WTC11 (cell line): ENCODE measurements at regions not wholly inside any gene's neighbourhood (a gene's known extent, or its start where the extent isn't known, plus 50 kb on each side); places are given as distances from the start of the nearest gene placed in this dataset.

Experiments used
- ATAC-seq: fragments of 200-7000 bp; cut with Tn5 transposase; 2 replicates; pipeline ENCODE4 v1.10.0; 2021; ENCODE audit warnings: mild to moderate bottlenecking, moderate library complexity
- CTCF ChIA-PET: fragments of 300-600 bp; sonication (Branson Sonifier 250); formaldehyde crosslinking; loops from one replicate; lab custom pipeline; 2021; ENCODE audit warnings: antibody characterized with exemption; lab: Charles Lee
- POLR2A ChIA-PET: fragments of 350-600 bp; sonication (Branson Sonifier 250); formaldehyde crosslinking; loops from one replicate; lab custom pipeline; 2021; ENCODE audit warnings: antibody characterized with exemption; lab: Charles Lee
- DNase-seq: peaks from one replicate; pipeline ENCODE4 v3.0.0; 2021; ENCODE audit warnings: low spot score
- H3K27ac Mint-ChIP-seq: 2 replicates; pipeline ENCODE4 v1.8.0; 2021; ENCODE audit warnings: mixed read lengths
- H3K27me3 Mint-ChIP-seq: 2 replicates; pipeline ENCODE4 v1.8.0; 2021; ENCODE audit warnings: low read depth, mild to moderate bottlenecking, moderate library complexity, mixed read lengths
- H3K36me3 Mint-ChIP-seq: 2 replicates; pipeline ENCODE4 v1.8.0; 2021; ENCODE audit warnings: mixed read lengths
- H3K4me1 Mint-ChIP-seq: 2 replicates; pipeline ENCODE4 v1.8.0; 2022; ENCODE audit warnings: mixed read lengths
- H3K4me3 Mint-ChIP-seq: 2 replicates; pipeline ENCODE4 v1.8.0; 2021; ENCODE audit warnings: mild to moderate bottlenecking, moderate library complexity, mixed read lengths
- H3K9me3 Mint-ChIP-seq: 2 replicates; pipeline ENCODE4 v1.8.0; 2021; ENCODE audit warnings: mixed read lengths
- ELF4 ChIP-seq: sonication (generic); formaldehyde crosslinking; IDR thresholded peaks from 2 replicates; pipeline ENCODE4 v1.8.1; 2022; ENCODE audit warnings: low read depth, mild to moderate bottlenecking, moderate library complexity, missing genetic modification reagents
- ESRRA ChIP-seq: sonication (generic); formaldehyde crosslinking; IDR thresholded peaks from 2 replicates; pipeline ENCODE4 v1.8.1; 2022; ENCODE audit warnings: mild to moderate bottlenecking, missing genetic modification reagents, borderline replicate concordance
- FOXP4 ChIP-seq: sonication (generic); formaldehyde crosslinking; IDR thresholded peaks from 2 replicates; pipeline ENCODE4 v1.8.0; 2022; ENCODE audit warnings: mild to moderate bottlenecking, missing genetic modification reagents
- GABPB1 ChIP-seq: sonication (generic); formaldehyde crosslinking; IDR thresholded peaks from 2 replicates; pipeline ENCODE4 v1.8.1; 2023; ENCODE audit warnings: mild to moderate bottlenecking, missing genetic modification reagents
- GTF2I ChIP-seq: fragments of 250-450 bp; sonication (Bioruptor Pico); conservative IDR thresholded peaks from 2 replicates; pipeline ENCODE4 v1.4.0; 2021; ENCODE audit warnings: mild to moderate bottlenecking
- HMGA2 ChIP-seq: fragments of 250-450 bp; sonication (Bioruptor Pico); IDR thresholded peaks from 2 replicates; pipeline ENCODE4 v1.4.0; 2021; ENCODE audit warnings: mild to moderate bottlenecking, moderate library complexity
- MLX ChIP-seq: sonication (generic); formaldehyde crosslinking; IDR thresholded peaks from 2 replicates; pipeline ENCODE4 v1.8.1; 2023; ENCODE audit warnings: mild to moderate bottlenecking, missing genetic modification reagents, moderate library complexity
- MYBL2 ChIP-seq: sonication (generic); formaldehyde crosslinking; IDR thresholded peaks from 2 replicates; pipeline ENCODE4 v1.8.1; 2023; ENCODE audit warnings: mild to moderate bottlenecking, moderate library complexity, missing genetic modification reagents
- NR3C1 ChIP-seq: sonication (generic); formaldehyde crosslinking; conservative IDR thresholded peaks from 2 replicates; pipeline ENCODE4 v1.8.1; 2023; ENCODE audit warnings: low read depth, mild to moderate bottlenecking, missing genetic modification reagents
- OVOL2 ChIP-seq: fragments of 250-450 bp; sonication (Bioruptor Pico); IDR thresholded peaks from 2 replicates; pipeline ENCODE4 v1.9.0; 2021; ENCODE audit warnings: mild to moderate bottlenecking, borderline replicate concordance
- PRRX2 ChIP-seq: fragments of 250-450 bp; sonication (Bioruptor Pico); IDR thresholded peaks from 2 replicates; pipeline ENCODE4 v1.8.0; 2021; ENCODE audit warnings: mild to moderate bottlenecking
- RORB ChIP-seq: fragments of 250-450 bp; sonication (Bioruptor Pico); IDR thresholded peaks from 2 replicates; pipeline ENCODE4 v1.9.0; 2021; ENCODE audit warnings: mild to moderate bottlenecking
- SMAD3 ChIP-seq: sonication (generic); formaldehyde crosslinking; IDR thresholded peaks from 2 replicates; pipeline ENCODE4 v1.8.0; 2022; ENCODE audit warnings: missing genetic modification reagents, mild to moderate bottlenecking, borderline replicate concordance
- SOX15 ChIP-seq: fragments of 250-450 bp; sonication (Bioruptor Pico); IDR thresholded peaks from 2 replicates; pipeline ENCODE4 v1.9.0; 2021; ENCODE audit warnings: mild to moderate bottlenecking
- TEAD4 ChIP-seq: sonication (generic); formaldehyde crosslinking; IDR thresholded peaks from 2 replicates; pipeline ENCODE4 v1.8.0; 2022; ENCODE audit warnings: mild to moderate bottlenecking, missing genetic modification reagents
- ZBTB21 ChIP-seq: sonication (generic); formaldehyde crosslinking; IDR thresholded peaks from 2 replicates; pipeline ENCODE4 v1.8.1; 2023; ENCODE audit warnings: mild to moderate bottlenecking, missing genetic modification reagents, borderline replicate concordance
- ZNF219 ChIP-seq: sonication (generic); formaldehyde crosslinking; IDR thresholded peaks from 2 replicates; pipeline ENCODE4 v1.8.0; 2023; ENCODE audit warnings: missing genetic modification reagents, mild to moderate bottlenecking, borderline replicate concordance
- ZNF232 ChIP-seq: sonication (generic); formaldehyde crosslinking; IDR thresholded peaks from 2 replicates; pipeline ENCODE4 v1.8.0; 2022; ENCODE audit warnings: mild to moderate bottlenecking, missing genetic modification reagents
- ZNF317 ChIP-seq: sonication (generic); formaldehyde crosslinking; IDR thresholded peaks from 2 replicates; pipeline ENCODE4 v1.8.1; 2023; ENCODE audit warnings: low read depth, mild to moderate bottlenecking, moderate library complexity, missing genetic modification reagents, borderline replicate concordance
- ZNF416 ChIP-seq: fragments of 250-450 bp; sonication (Bioruptor Pico); IDR thresholded peaks from 2 replicates; pipeline ENCODE4 v1.9.0; 2021; ENCODE audit warnings: mild to moderate bottlenecking, inconsistent platforms
- ZNF423 ChIP-seq: fragments of 250-450 bp; sonication (Bioruptor Pico); IDR thresholded peaks from 2 replicates; pipeline ENCODE4 v2.1.2; 2022; ENCODE audit warnings: mild to moderate bottlenecking, moderate library complexity
- TF ChIP-seq, protein P1 (sequence below): sonication (generic); formaldehyde crosslinking; IDR thresholded peaks from 2 replicates; pipeline ENCODE4 v1.8.1; 2023; ENCODE audit warnings: mild to moderate bottlenecking, missing genetic modification reagents, moderate library complexity
- TF ChIP-seq, protein P2 (sequence below): fragments of 250-450 bp; sonication (Bioruptor Pico); IDR thresholded peaks from 2 replicates; pipeline ENCODE4 v1.9.0; 2021; ENCODE audit warnings: mild to moderate bottlenecking, borderline replicate concordance

GRCh38 chr16:54212893-54213292 is 73.7 kb downstream of the IRX3 start:
- no peak for ATAC-seq
- ChIA-PET POLR2A (no interaction called here), CTCF (no interaction called here)
- TF ChIP-seq PRRX2 (no peak), ELF4 (CRISPR knock-in tag) (no peak), TEAD4 (no peak), NR3C1 (CRISPR knock-in tag) (no peak), MYBL2 (CRISPR knock-in tag) (no peak)
- TF ChIP-seq, protein P1, sequence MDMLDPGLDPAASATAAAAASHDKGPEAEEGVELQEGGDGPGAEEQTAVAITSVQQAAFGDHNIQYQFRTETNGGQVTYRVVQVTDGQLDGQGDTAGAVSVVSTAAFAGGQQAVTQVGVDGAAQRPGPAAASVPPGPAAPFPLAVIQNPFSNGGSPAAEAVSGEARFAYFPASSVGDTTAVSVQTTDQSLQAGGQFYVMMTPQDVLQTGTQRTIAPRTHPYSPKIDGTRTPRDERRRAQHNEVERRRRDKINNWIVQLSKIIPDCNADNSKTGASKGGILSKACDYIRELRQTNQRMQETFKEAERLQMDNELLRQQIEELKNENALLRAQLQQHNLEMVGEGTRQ (CRISPR knock-in tag) = no peak
- TF ChIP-seq, protein P2, sequence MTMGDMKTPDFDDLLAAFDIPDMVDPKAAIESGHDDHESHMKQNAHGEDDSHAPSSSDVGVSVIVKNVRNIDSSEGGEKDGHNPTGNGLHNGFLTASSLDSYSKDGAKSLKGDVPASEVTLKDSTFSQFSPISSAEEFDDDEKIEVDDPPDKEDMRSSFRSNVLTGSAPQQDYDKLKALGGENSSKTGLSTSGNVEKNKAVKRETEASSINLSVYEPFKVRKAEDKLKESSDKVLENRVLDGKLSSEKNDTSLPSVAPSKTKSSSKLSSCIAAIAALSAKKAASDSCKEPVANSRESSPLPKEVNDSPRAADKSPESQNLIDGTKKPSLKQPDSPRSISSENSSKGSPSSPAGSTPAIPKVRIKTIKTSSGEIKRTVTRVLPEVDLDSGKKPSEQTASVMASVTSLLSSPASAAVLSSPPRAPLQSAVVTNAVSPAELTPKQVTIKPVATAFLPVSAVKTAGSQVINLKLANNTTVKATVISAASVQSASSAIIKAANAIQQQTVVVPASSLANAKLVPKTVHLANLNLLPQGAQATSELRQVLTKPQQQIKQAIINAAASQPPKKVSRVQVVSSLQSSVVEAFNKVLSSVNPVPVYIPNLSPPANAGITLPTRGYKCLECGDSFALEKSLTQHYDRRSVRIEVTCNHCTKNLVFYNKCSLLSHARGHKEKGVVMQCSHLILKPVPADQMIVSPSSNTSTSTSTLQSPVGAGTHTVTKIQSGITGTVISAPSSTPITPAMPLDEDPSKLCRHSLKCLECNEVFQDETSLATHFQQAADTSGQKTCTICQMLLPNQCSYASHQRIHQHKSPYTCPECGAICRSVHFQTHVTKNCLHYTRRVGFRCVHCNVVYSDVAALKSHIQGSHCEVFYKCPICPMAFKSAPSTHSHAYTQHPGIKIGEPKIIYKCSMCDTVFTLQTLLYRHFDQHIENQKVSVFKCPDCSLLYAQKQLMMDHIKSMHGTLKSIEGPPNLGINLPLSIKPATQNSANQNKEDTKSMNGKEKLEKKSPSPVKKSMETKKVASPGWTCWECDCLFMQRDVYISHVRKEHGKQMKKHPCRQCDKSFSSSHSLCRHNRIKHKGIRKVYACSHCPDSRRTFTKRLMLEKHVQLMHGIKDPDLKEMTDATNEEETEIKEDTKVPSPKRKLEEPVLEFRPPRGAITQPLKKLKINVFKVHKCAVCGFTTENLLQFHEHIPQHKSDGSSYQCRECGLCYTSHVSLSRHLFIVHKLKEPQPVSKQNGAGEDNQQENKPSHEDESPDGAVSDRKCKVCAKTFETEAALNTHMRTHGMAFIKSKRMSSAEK (CRISPR knock-in tag) = no peak
- no peak for DNase-seq
- no peaks in the 10 kb centered on the region for H3K9me3 Mint-ChIP-seq
- no peak overlapping the region for H3K27ac Mint-ChIP-seq
- no peaks in the 10 kb centered on the region for H3K27me3 Mint-ChIP-seq
- no peaks in the 10 kb centered on the region for H3K36me3 Mint-ChIP-seq
- peaks cover 7% of the 10 kb centered on the region; the same call in 1 of the 2 replicates for H3K4me1 Mint-ChIP-seq
- H3K4me3 Mint-ChIP-seq = no peak overlapping the region

GRCh38 chr16:54211203-54211602 is 75.4 kb downstream of the IRX3 start:
- Mint-ChIP-seq H3K4me3 (no peak overlapping the region), H3K4me1 (peaks cover 7% of the 10 kb centered on the region; the same call in 1 of the 2 replicates)
- CTCF ChIA-PET = no interaction called here
- no peak for TF ChIP-seq ZNF317 (CRISPR knock-in tag)
- TF ChIP-seq, all 79 proteins: peak for 0
- Mint-ChIP-seq H3K9me3 (no peaks in the 10 kb centered on the region), H3K36me3 (no peaks in the 10 kb centered on the region), H3K27me3 (no peaks in the 10 kb centered on the region), H3K27ac (no peak overlapping the region)
- DNase-seq (no peak), ATAC-seq (no peak)
- POLR2A ChIA-PET = no interaction called here

GRCh38 chr16:54210452-54211125 is 76.0 kb downstream of the IRX3 start:
- Mint-ChIP-seq H3K27ac (no peak overlapping the region), H3K9me3 (no peaks in the 10 kb centered on the region), H3K27me3 (no peaks in the 10 kb centered on the region), H3K4me1 (peaks cover 7% of the 10 kb centered on the region; the same call in 1 of the 2 replicates), H3K4me3 (no peak overlapping the region), H3K36me3 (no peaks in the 10 kb centered on the region)
- ChIA-PET CTCF (no interaction called here), POLR2A (no interaction called here)
- TF ChIP-seq OVOL2 = no peak
- DNase-seq = no peak
- ATAC-seq = no peak

- DNase-seq (no peak), ATAC-seq (no peak)
- Mint-ChIP-seq H3K27ac (peak overlapping the region; percentile 42; the same call in 1 of the 2 replicates), H3K4me1 (peaks cover 7% of the 10 kb centered on the region; the same call in 1 of the 2 replicates), H3K36me3 (no peaks in the 10 kb centered on the region), H3K27me3 (no peaks in the 10 kb centered on the region; the same call in 1 of the 2 replicates), H3K4me3 (no peak overlapping the region), H3K9me3 (no peaks in the 10 kb centered on the region)
- CTCF ChIA-PET = no interaction called here
- POLR2A ChIA-PET = no interaction called here
- TF ChIP-seq FOXP4 (CRISPR knock-in tag) (no peak), SMAD3 (CRISPR knock-in tag) (no peak), ZNF416 (CRISPR knock-in tag) (no peak), HMGA2 (CRISPR knock-in tag) (no peak), ZBTB21 (CRISPR knock-in tag) (no peak), GABPB1 (CRISPR knock-in tag) (no peak), ZNF232 (CRISPR knock-in tag) (no peak), ESRRA (no peak), ZNF423 (CRISPR knock-in tag) (no peak), GTF2I (CRISPR knock-in tag) (no peak), SOX15 (CRISPR knock-in tag) (no peak), RORB (CRISPR knock-in tag) (no peak), MLX (CRISPR knock-in tag) (no peak), ZNF219 (no peak)
Observed at GRCh38 chr16:54208237-54208636, 78.3 kb downstream of the IRX3 start.
